ENCODE measurements at regions not wholly inside any gene's neighbourhood (a gene's known extent, or its start where the extent isn't known, plus 50 kb on each side); places are given as distances from the start of the nearest gene placed in this dataset.

DNA sequence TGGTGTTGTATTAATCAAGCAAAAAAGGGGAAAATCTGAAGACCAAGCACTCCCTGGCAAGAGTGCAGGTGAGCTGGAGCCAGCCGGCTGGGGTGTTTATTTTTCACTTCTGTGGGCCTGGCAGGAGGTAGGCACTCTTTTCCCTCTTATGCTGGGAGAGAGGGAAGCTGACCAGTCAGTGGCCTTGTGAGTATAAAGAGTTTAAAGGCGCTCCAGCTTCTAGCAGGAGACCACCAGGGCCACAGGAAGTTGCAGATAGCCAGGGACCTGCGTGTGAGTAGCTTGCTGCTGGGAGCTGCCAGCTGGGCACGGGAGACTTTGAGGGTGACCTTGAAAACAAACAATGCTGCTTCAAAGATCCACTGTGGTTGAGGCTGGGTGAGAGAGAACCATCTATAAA lies 217.4 kb upstream of the PWP1 start:
- intact Hi-C loops (cut with micrococcal nuclease; ENCODE audit: unreplicated experiment) = no loop called here
- H3K4me2 ChIP-seq (ENCODE audit: low read length) = no peak overlapping the region
- no TSS peak for BruUV-seq (replicated peaks)
- no peak for DNase-seq (ENCODE audit: low spot score)
- H3K36me3 ChIP-seq (ENCODE audit: insufficient read depth, low read length) = no peaks in the 10 kb centered on the region
- H4K20me1 ChIP-seq (ENCODE audit: insufficient read depth, low read length) = no peaks in the 10 kb centered on the region
- H3K4me3 ChIP-seq (ENCODE audit: low read depth, low read length, poor library complexity, severe bottlenecking) = no peak overlapping the region
- no peak overlapping the region for H3K27ac ChIP-seq (ENCODE audit: low read depth, low read length, poor library complexity, severe bottlenecking)
- H3K4me1 ChIP-seq (ENCODE audit: insufficient read depth, low read length, poor library complexity, severe bottlenecking) = peaks cover 5% of the 10 kb centered on the region
- H3K9me3 ChIP-seq (ENCODE audit: low read length) = no peaks in the 10 kb centered on the region
- POLR2A ChIA-PET = no interaction called here
- no peaks in the 10 kb centered on the region for H3K79me2 ChIP-seq (ENCODE audit: insufficient read depth, low read depth, low read length)
- CTCF ChIA-PET (ENCODE audit: unreplicated experiment) = no interaction called here
- H3K9me2 ChIP-seq (ENCODE audit: insufficient read depth, low read length) = no peaks in the 10 kb centered on the region
- no peak overlapping the region for H2AFZ ChIP-seq (ENCODE audit: low read length)
- no peak for TF ChIP-seq EZH2phosphoT487 (IDR thresholded peaks at IDR 0.05; ENCODE audit: borderline replicate concordance, low read depth, low read length)
- TF ChIP-seq, protein P1, sequence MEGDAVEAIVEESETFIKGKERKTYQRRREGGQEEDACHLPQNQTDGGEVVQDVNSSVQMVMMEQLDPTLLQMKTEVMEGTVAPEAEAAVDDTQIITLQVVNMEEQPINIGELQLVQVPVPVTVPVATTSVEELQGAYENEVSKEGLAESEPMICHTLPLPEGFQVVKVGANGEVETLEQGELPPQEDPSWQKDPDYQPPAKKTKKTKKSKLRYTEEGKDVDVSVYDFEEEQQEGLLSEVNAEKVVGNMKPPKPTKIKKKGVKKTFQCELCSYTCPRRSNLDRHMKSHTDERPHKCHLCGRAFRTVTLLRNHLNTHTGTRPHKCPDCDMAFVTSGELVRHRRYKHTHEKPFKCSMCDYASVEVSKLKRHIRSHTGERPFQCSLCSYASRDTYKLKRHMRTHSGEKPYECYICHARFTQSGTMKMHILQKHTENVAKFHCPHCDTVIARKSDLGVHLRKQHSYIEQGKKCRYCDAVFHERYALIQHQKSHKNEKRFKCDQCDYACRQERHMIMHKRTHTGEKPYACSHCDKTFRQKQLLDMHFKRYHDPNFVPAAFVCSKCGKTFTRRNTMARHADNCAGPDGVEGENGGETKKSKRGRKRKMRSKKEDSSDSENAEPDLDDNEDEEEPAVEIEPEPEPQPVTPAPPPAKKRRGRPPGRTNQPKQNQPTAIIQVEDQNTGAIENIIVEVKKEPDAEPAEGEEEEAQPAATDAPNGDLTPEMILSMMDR (conservative IDR thresholded peaks at IDR 0.05; ENCODE audit: low read length) = no peak

DNA sequence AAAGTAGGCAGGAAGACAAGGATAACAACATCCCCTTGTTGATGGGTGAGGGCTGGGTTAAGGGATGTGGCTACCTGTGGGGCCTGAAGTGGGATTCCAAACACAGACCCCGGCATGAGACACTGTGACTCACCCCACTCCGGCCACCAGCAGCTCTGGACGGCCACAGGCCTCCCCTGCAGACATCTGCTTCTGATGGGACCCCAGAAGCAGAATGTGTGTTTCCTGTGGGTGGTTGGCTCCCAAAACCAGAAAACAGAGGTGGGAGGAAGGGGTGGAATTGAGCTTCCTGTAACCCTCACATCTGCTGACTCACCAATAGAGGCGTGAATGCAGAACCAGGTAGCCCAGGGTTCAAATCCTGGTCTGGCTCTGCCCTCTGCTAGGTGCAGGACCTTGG lies 216.6 kb upstream of the PWP1 start:
- ChIA-PET POLR2A (no interaction called here), CTCF (ENCODE audit: unreplicated experiment) (no interaction called here)
- H3K27ac ChIP-seq (ENCODE audit: low read depth, low read length, poor library complexity, severe bottlenecking) = no peak overlapping the region
- intact Hi-C loops (cut with micrococcal nuclease; ENCODE audit: unreplicated experiment) = no loop called here
- no peaks in the 10 kb centered on the region for H4K20me1 ChIP-seq (ENCODE audit: insufficient read depth, low read length)
- peaks cover 12% of the 10 kb centered on the region for H3K4me1 ChIP-seq (ENCODE audit: insufficient read depth, low read length, poor library complexity, severe bottlenecking)
- no peaks in the 10 kb centered on the region for H3K9me2 ChIP-seq (ENCODE audit: insufficient read depth, low read length)
- no peak for TF ChIP-seq EZH2phosphoT487 (IDR thresholded peaks at IDR 0.05; ENCODE audit: borderline replicate concordance, low read depth, low read length)
- TF ChIP-seq, protein P1 (conservative IDR thresholded peaks at IDR 0.05; ENCODE audit: low read length) = no peak
- no peak for DNase-seq (ENCODE audit: low spot score)
- H3K79me2 ChIP-seq (ENCODE audit: insufficient read depth, low read depth, low read length) = no peaks in the 10 kb centered on the region
- H3K9me3 ChIP-seq (ENCODE audit: low read length) = no peaks in the 10 kb centered on the region
- no peak overlapping the region for H2AFZ ChIP-seq (ENCODE audit: low read length)
- no TSS peak for BruUV-seq (replicated peaks)
- H3K36me3 ChIP-seq (ENCODE audit: insufficient read depth, low read length) = no peaks in the 10 kb centered on the region
- H3K4me3 ChIP-seq (ENCODE audit: low read depth, low read length, poor library complexity, severe bottlenecking) = no peak overlapping the region
- no peak overlapping the region for H3K4me2 ChIP-seq (ENCODE audit: low read length)

DNA sequence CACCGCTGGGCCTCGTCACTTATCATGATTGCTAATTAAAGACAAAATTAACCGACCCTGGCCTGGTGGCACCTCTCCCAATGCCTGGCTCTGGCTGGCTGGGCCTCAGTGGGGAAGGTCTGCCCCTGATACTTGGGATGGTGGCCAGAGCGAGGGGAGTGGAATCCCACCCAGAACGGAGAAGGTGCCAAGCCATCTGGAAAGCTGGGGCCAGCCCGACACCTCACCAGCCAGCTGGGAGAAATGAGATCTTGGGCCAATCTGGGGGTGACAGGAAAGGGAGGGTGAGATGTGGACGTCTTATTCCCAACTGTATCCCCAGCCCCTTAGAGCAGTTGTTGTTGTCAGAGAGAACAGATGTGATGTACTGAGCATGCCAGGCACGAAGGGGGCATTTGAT lies 215.0 kb upstream of the PWP1 start:
- ChIA-PET POLR2A (no interaction called here), CTCF (ENCODE audit: unreplicated experiment) (no interaction called here)
- no peak for DNase-seq (ENCODE audit: low spot score)
- Histone ChIP-seq H4K20me1 (ENCODE audit: insufficient read depth, low read length) (no peaks in the 10 kb centered on the region), H2AFZ (ENCODE audit: low read length) (no peak overlapping the region), H3K36me3 (ENCODE audit: insufficient read depth, low read length) (no peaks in the 10 kb centered on the region), H3K4me3 (ENCODE audit: low read depth, low read length, poor library complexity, severe bottlenecking) (no peak overlapping the region), H3K4me1 (ENCODE audit: insufficient read depth, low read length, poor library complexity, severe bottlenecking) (peaks cover 28% of the 10 kb centered on the region), H3K4me2 (ENCODE audit: low read length) (no peak overlapping the region), H3K79me2 (ENCODE audit: insufficient read depth, low read depth, low read length) (no peaks in the 10 kb centered on the region), H3K27ac (ENCODE audit: low read depth, low read length, poor library complexity, severe bottlenecking) (no peak overlapping the region), H3K9me2 (ENCODE audit: insufficient read depth, low read length) (no peaks in the 10 kb centered on the region), H3K9me3 (ENCODE audit: low read length) (no peaks in the 10 kb centered on the region)
- TF ChIP-seq, protein P1 (conservative IDR thresholded peaks at IDR 0.05; ENCODE audit: low read length) = no peak
- TF ChIP-seq EZH2phosphoT487 (IDR thresholded peaks at IDR 0.05; ENCODE audit: borderline replicate concordance, low read depth, low read length) = no peak
- intact Hi-C loops (cut with micrococcal nuclease; ENCODE audit: unreplicated experiment) = no loop called here
- no TSS peak for BruUV-seq (replicated peaks)
